NCI-H2196 treated with DMSO at 0.1 percent for 48 hours (cell line): ENCODE measurements at regions not wholly inside any gene's neighbourhood (a gene's known extent, or its start where the extent isn't known, plus 50 kb on each side); places are given as distances from the start of the nearest gene placed in this dataset.

Experiments
- DNase-seq: peaks from one replicate; lab custom pipeline; 2025; ENCODE audit not compliant: unreplicated experiment; lab: John Stamatoyannopoulos, UW

DNA sequence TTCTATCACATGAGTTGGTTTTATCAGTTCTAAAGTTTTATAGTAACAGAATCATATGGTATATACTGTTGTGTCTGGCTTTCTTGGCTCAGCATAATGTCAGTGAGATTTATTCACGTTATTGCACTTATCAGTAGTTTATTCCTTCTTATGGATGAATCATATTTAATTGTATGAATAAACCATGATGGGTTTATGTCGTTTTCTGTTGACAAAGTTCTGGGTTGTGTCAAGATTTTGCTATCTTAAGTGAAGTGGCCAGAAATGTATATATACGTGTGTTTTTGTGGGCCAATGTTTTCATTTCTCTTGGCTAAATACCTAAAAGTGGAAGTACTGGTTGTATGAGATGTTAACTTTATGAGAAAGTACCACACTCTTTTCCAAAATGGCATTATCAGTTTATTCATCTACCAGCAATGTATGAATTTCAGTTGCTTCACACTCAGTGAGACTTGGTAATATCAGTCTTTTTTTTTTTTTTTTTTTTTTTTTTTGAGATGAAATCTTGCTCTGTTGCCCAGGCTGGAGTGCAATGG is 112.4 kb upstream of the DCBLD2 start:
- DNase-seq: no peak

DNA sequence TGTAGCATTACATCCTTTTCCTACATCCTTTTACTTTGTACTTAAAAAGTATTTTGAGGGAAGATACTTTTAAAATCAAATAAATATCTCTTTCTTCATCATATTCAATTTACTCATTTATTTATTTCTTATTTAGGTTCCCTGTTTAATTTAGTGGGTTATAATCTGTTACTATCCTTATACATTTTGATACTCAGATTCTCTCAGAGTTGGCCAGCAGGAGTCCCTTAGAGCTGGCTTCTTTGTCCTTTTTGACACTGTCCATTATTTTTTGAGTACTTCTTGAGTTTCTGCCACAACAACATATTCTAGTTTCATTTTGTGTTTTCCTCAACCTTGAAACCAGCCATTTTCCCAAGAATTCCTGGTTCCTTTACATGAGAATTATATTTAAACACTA is 111.6 kb upstream of the DCBLD2 start:
- no peak for DNase-seq

DNA sequence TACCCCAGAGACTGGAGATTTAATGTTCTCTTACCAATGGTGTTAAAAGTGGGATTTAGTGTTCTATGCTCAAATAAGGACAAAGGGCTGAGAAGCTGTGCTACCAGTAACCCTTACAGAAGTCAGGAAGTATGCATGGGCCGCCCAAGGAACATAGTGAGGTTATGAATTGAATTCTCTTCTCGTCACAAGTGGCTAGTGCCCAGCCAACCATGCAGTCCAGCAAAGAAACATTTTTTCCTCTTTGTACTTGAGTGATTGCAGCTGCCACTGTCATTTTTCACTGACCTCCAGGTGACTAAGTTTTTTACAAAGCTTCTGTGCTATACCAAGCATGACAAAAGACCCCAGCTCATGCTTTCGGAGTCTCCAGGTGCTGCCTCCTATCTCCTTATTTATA is 110.6 kb upstream of the DCBLD2 start:
- no peak for DNase-seq

DNA sequence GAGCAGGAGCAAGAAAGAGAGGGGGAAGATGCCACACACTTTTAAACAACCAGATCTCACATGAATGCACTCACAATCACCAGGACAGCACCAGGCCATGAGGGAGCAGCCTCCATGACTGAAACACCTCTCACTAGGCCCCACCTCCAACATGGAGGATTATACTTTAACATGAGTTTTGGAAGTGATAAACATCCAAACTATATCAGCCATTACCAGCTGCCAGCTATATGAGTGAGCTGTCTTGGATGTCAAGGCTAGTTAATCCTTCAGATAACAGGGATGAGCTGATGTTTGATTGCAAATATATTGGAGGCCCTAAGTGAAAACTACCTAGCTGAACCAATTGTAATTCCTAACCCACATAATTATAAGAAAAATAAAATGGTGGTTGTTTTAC is 108.4 kb upstream of the DCBLD2 start:
- DNase-seq: no peak

DNA sequence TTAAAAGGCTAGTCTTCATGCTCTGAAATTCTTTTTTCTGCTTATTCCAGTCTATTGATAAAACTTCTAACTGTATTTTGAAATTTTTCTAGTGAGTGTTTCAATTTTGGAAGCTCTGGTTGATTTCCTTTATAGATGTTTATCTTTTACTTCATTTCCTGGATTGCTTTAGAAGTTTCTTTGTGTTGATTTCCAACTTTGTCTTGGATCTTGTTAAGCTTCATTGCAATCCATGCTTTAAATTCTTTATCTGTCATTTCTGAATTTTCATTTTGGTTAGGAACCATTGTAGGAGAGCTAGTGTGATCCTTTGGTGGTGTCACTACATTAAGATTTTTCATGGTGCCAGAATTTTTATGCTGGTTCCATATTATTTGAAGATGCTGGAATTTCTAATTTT is 105.2 kb upstream of the DCBLD2 start:
- no peak for DNase-seq

DNA sequence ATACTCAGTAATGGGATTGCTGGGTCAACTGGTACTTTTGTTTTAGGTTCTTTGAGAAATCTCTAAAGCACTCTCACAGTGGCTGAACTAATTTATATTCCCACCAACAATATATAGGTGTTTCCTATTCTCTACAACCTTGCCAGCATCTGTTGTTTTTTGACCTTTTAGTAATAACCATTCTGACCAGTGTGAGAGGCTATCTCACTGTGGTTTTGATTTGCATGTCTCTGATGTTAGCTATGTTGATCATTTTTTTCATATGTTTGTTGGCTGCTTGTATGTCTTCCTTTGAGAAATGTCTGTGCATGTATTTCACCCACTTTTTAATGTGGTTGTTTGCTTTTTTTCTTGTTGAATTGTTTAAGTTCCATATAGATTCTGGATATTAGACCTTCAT is 98.2 kb upstream of the DCBLD2 start:
- no peak for DNase-seq

DNA sequence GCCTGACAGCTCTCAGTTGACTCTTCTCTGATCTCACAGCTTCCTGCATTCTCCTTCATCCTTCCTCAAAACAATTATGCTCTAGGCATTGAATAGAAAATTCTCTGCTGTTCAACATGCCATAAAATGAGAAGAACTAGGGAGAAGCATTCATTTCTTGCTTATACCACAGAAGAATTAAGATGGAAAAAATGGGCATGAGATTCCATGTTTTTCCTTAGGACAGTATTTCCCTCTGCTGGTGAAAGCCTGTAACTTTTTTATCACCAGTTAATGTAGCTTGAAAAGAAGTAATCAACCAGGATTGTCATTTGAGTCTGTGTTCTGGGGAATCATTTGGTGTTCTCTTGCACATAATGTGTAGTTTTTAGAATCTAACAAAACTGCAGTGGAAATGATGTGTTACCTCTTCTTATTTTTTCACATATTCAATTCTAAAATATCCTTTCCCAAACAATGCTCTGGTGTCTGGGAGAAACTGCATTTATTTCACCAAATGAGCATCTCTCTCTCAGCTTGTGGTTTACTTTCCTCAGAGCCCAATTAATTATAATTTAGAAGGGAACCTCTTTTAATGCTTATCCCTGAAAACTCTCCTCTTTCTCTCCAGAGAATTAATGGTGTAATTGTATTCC is 92.8 kb upstream of the DCBLD2 start:
- DNase-seq: peak; percentile 8

DNA sequence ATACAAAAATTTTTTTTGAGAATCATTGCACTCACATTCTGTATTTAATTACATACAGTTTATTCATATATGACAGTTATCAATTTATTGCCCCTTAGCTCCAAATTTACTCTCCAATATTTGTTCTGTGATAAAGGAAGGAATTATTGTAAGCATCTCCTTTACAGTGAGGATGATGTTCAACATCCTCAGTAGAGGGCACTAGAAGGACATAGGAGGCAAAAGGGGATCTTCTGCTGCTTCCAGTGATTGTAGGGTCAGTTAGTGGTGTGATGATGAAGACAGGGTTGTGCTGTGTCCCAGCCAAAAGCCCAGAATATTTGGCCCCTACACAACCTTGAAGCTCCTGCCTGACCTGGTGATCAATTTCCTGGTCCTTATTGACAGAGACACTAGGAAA is 89.9 kb upstream of the DCBLD2 start:
- DNase-seq: no peak

DNA sequence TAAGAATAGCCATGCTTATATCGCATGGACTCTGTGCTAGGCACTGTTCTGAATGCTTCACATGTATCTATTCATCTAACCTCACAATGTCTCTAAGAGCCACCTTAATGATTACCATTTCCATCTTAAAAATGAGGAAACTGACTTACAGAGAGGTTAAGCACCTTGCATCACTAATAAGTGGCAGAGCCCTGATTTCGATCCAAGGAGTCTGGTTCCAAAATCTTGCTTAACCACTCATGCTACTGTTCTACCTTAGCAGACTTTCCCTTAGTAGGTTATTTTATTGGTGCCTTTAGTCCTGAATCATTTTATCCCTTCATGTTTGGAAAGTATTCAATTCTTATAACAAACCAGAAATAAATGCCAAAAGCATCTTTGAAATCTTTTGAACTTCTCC is 89.2 kb upstream of the DCBLD2 start:
- DNase-seq: no peak

DNA sequence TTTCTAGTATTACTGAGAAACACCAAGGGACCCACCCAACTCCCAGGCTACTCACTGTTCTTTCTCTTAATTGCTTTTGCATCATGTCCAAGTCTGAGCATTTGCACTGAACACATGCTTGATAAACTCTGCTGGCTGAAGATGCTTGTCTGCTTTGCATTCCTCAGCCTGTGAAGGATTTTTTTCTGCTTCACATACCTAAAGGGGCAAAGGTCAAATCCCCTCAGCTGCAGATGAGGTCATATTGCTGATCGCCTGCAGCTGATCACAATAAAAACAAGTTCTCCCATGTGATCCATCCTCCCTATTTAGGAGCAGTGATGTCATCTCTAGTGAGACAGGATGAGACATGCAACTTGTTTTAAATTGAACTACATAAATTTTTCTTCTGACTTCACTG is 84.6 kb upstream of the DCBLD2 start:
- no peak for DNase-seq

DNA sequence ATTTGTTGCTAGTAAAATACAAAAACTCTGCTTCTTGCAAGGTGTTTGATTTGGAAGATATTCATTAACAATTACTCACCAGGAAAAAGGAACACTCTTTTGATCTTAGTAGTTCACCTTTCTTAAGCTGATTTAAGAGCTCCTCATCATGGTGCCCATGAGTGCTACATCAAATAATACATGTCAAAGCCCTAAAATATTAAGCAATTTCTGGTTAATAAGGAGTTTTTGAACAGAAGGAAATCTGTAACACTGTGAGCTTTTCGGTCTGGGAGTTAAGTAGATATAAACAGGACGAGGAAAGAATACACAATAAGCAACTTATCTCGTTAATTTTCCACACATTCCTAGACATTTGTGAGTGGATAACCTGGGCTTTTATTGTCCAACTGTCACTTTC is 83.9 kb upstream of the DCBLD2 start:
- no peak for DNase-seq

DNA sequence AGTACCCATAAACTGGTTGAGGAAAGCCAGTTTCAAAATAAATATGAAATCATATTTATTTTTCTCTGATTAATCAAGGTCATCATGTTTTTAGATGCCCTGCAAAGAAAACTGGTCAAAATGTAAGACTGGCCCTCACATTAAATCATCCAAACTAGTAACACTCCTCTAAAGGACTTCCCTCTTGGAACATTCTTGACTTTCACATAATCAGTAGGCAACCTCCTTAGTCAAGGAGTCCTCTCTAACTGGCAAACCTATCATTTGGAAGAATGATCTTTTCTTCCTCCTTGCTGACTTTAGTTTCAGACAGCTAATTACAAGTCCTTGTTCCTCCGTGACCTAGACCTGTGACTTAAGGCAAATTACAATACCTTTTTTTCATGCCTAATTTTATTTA is 82.5 kb upstream of the DCBLD2 start:
- no peak for DNase-seq

DNA sequence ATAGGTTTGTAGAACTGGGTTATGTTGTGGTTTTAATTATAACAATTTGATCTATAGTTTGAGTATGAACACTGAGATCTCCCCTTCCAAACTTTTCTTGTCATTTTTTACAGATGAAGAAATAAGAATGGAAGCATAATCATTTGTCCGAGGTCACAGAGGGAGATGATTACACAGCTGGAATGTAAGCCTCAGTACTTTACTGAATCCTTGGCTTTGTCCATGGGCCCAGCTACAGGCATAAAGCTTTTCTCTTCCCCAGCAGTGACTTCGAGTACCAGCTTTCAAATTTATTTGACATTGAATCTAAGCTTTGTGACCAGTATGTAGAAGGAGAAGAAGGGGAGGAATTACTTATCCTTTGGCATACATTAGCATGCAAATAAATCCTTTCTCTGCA is 80.9 kb upstream of the DCBLD2 start:
- no peak for DNase-seq

DNA sequence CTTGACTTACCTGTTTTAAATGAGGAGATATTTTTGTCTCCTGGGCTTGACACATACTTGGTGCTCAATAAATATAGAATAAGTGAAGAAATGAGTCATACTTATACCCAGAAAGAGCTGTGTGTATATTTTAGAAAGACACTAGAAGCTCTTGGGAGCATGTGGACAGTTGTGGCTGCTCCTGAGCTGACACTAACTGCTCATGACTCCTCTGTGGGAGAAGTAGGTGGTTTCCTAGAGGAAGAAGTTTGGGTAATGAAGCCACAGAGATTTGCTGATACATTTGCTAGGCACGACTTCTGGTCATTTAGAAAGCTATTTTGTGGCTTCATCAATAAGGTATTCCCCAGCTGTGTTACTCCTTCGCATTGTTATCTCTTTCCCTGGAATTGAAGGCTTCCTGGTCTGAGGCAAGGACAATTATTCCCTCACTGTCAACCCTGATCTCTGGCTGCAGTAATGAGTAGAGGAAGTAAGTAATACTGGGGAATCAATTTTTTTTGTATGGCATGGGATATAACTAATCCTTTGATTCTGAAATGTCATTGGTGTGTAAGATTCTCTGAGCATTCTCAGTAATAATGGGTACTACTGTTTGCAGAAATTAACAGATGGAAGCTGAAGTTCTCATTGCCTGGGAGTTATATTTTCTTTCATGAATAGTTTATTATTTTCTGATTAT is 79.6 kb upstream of the DCBLD2 start:
- no peak for DNase-seq

DNA sequence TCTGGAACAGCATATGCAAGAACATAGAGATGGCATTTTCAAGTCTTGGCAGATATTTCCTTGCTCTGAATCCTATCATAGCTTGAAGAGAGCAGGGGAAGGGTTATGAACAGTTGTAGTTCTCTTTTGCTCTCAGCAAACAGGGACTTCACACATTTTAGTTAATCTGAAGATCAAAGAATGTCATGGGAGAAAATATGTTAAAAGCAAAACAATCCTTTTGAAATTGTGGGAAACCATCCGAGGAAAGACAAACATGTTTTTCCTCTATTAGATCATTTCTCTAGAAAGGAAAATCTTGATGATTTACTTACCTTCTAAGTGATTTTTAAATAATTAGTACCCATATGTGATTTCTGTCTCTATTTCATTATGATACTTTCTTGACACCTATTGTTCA is 77.8 kb upstream of the DCBLD2 start:
- no peak for DNase-seq

DNA sequence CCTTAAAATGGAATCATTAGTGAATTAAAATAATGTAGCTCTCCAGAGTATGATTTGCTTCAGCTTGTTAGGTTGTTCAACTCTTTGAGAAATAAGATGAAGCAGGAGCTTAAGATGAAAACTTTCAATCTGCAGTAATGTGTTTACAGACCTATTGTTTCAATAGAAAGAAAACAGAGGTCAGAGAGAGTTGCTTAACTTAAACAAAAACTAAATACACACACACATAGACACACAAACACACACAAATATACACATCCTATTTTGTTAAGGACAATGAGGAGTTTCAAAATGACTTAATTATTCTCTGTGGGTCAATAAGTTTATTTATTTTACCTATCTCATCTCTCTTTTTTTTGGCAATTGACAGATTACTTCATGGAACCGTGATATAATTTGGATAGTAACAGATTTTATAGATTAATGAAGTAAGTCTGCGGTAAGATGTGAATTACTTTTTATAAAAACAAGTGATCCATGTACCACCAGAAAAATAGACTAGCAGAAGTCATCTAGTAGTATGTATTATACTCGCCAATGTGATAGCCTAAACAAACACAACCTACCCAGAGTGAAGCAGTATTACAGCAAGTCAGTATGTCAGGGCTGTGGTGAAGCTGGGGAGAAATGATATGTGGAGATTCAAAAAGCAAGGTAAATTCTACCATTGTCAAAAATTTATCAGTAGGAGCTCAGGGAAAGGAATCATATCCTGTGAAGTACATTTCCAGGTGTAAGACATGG is 76.7 kb upstream of the DCBLD2 start:
- no peak for DNase-seq

DNA sequence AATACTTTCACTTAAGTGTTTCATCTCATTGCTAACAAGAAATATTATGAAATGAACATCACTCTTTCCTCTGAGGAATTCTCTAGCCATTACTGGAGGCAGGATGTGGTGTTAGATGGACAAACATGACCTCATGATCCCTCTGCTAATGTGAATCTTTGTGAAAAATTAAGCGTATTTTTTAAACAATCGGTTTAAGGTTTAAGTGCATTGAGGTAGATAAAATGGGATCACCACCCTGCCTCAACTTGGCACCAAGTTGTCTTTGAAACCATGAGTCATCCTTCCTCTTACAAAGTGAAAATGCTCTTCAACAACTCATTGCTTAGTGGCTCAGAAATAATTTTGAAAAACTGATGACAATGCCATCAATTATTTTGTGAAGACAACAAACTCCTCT is 76.0 kb upstream of the DCBLD2 start:
- DNase-seq: no peak

DNA sequence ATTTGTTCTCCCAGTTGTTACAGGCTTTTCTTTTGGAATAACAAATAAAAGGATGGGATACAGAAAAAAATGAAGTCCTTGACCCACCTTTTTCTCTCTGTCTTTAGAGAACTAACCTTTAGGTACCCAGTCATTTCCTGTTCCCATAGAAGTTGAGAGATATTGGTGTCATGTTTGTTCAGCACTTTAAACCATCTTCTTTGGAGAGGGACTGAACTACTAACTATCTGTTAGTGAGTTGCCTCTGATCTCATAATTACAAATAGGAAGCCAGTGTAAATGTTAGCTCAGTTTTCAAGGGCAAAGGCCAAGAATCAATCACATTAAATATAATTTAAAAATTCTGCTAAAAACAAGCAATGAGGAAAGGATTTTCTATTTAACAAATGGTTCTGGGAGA is 72.9 kb upstream of the DCBLD2 start:
- DNase-seq: no peak

DNA sequence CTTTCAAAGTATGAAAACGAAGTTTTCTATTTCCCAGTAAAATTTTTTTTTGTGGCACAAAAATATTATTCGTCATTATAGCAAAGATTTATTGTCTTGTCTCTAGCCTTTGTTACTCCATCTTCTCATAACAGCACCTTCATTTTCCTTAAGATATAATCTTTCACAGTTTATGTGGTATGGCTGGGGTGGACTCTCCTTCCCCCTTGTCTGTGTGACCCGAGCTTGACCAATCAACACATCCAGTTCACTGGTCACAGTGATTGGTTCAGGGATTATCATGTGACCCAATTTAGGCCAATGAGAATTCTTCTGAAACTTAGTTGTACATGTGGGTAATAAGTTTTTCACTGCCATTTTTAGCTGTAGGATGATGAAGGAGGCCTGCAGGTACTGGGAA is 71.2 kb upstream of the DCBLD2 start:
- DNase-seq: no peak

DNA sequence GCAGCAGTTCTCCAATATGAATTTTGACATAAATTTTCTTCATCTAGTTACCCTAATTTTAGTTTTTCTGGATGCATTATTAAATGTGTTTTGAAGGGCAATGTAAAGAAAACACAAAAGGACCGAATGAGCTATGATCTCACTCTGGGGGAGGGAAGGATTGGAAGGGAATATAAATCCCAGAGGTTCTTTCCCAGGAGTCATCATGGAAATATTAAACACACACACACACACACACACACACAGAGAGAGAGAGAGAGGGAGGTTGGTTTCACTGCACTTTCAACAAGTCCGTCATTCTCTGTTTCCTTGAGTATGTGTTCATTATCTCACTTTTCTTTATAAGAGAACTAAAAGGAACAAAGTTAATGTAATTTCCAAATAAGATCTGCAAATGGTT is 70.7 kb upstream of the DCBLD2 start:
- no peak for DNase-seq

DNA sequence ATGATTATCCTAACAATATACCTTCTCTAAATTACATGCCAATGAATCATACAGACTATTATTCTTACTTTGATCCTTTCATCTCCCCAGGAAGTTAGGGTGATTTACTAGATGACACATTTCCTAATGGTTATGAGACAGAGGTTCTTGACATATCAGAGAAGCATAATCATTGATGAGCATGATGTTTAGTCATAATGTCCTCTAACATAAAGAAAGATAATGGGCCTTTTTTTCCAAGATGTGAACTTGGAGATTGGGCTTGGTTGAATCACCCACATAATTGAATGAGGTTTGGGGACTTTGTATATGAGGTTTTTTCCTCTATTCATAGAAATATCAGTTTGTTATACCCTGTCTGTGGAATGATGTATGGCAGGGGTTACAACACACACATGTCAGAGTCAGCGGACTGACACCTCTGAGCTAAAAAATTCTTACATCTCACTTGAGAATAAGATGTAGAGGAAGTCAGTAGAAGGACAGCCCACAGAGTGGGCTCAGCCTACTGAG is 69.7 kb upstream of the DCBLD2 start:
- DNase-seq: no peak

DNA sequence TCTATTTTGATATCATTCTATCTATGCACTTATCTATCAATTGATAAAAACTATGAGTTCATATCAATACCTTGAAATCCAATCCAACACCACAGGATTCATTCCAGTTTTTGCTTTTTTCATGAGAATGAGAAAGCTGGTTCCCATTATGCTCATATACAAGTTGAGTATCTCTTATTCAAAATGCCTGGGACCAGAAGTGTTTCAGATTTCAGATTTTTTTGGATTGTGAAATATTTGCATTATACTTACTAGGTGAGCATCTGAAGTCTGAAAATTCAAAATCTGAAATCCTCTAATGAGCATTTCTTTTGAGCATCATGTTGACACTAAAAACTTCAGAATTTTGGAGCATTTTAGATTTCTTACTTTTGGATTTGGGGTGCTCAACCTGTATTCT is 67.8 kb upstream of the DCBLD2 start:
- DNase-seq: no peak
